HCT116 (cell line): ENCODE measurements at regions not wholly inside any gene's neighbourhood (a gene's known extent, or its start where the extent isn't known, plus 50 kb on each side); places are given as distances from the start of the nearest gene placed in this dataset.

ENCODE experiments used
- CEBPB ChIP-seq: IDR thresholded peaks from 2 replicates; pipeline ENCODE4 v1.6.1; 2012; ENCODE audit warnings: low read depth
- CTCF ChIP-seq, 3 experiments: fragments of 200-600 bp in 1 of 3; sonication (generic) in 1 of 3; IDR thresholded peaks in 2 of 3; conservative IDR thresholded peaks in 1 of 3; 2 replicates each; pipeline ENCODE4 v1.5.1; 2012 to 2017; ENCODE audit warnings: low read depth in 2 of 3, low read length in 2 of 3, antibody characterized with exemption in 1 of 3, borderline replicate concordance in 1 of 3, control low read depth in 1 of 3, mild to moderate bottlenecking in 1 of 3, mixed read lengths in 1 of 3, mixed run types in 1 of 3, moderate library complexity in 1 of 3; ENCODE audit not compliant: insufficient read depth in 1 of 3
- EGR1 ChIP-seq: IDR thresholded peaks from 2 replicates; pipeline ENCODE4 v1.6.1; 2012; ENCODE audit warnings: low read depth
- ELF1 ChIP-seq: IDR thresholded peaks from 2 replicates; pipeline ENCODE4 v1.6.1; 2012; ENCODE audit warnings: low read depth, borderline replicate concordance
- EZH2 ChIP-seq: fragments of 200-600 bp; sonication (generic); IDR thresholded peaks from 2 replicates; pipeline ENCODE4 v1.6.1; 2017; ENCODE audit warnings: antibody characterized with exemption, mixed run types
- EZH2phosphoT487 ChIP-seq: fragments of 200-600 bp; IDR thresholded peaks from 2 replicates; pipeline ENCODE4 v1.6.1; 2018; ENCODE audit warnings: antibody characterized with exemption, borderline replicate concordance
- MAX ChIP-seq: IDR thresholded peaks from 2 replicates; pipeline ENCODE4 v1.6.1; 2012
- POLR2A ChIP-seq: IDR thresholded peaks from 2 replicates; pipeline ENCODE4 v1.7.0; 2011; ENCODE audit warnings: borderline replicate concordance; ENCODE audit not compliant: insufficient read depth, insufficient read length; ENCODE audit errors: extremely low read depth
- POLR2AphosphoS5 ChIP-seq: IDR thresholded peaks from 2 replicates; pipeline ENCODE4 v1.6.1; 2011; ENCODE audit warnings: mild to moderate bottlenecking, low read depth, low read length, moderate library complexity
- RAD21 ChIP-seq: IDR thresholded peaks from 2 replicates; pipeline ENCODE4 v1.6.1; 2012; ENCODE audit warnings: low read depth, mild to moderate bottlenecking
- ZNF274 ChIP-seq: fragments of 200-500 bp; sonication (Bioruptor generic); IDR thresholded peaks from 2 replicates; pipeline ENCODE4 v1.6.1; 2014; ENCODE audit warnings: mild to moderate bottlenecking, low read depth, low read length, inconsistent platforms

GRCh38 chr15:62715946-62716345 lies 326.6 kb upstream of the TPM1 start:
- TF ChIP-seq RAD21 (no peak), ELF1 (no peak), POLR2A (no peak), CTCF (IDR thresholded peaks at IDR 0.05 in 2 of 3, conservative IDR thresholded peaks at IDR 0.05 in 1 of 3; ENCODE audit: borderline replicate concordance in 1 of 3, insufficient read depth in 1 of 3, low read depth in 2 of 3, low read length in 2 of 3) (no peak), EGR1 (no peak), MAX (no peak), EZH2phosphoT487 (no peak), CEBPB (no peak), ZNF274 (no peak), POLR2AphosphoS5 (no peak), EZH2 (no peak)
